SW480 (cell line): ENCODE measurements at regions not wholly inside any gene's neighbourhood (a gene's known extent, or its start where the extent isn't known, plus 50 kb on each side); places are given as distances from the start of the nearest gene placed in this dataset.
A peak's percentile ranks its signal among the peaks of the same experiment; 100 is the strongest.

Experiments used
- DNase-seq: peaks from one replicate; pipeline ENCODE4 v3.0.0-alpha.2; 2016; ENCODE audit warnings: low spot score

DNA sequence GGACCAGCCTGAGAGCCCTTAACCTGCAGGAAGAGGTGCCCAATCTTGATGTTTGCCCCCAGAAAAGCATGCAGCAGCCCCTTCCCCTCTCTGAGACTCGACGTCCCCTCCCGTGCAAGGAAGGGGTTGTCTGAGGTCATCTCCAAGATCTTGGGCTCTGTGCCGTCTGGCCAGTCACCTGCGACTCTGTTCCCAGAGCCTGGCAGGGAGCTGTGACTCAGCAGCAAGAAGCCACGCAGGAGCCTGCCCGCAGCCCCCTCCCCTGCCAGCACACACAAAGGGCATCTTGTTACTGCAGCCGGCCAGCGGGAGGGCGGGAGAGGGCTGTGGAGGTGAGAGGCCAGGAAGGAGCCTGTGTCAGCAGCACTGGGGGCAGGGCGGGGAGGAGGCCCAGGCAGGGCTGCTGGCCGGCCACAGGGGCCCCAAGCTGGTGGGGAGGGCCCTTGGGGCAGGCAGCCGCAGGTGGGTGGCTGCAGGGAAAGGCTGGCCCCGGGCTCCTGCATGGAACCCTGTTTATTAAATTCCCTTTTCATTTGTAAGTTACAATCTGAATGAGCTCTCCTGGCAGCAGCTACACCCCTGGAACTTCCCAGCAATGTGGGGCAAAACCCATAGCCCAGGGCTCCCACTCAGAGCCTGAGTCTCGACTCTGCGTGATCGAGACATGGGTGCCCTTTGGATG is 103.7 kb upstream of the ZMIZ1 start:
- peak; percentile 91 for DNase-seq

DNA sequence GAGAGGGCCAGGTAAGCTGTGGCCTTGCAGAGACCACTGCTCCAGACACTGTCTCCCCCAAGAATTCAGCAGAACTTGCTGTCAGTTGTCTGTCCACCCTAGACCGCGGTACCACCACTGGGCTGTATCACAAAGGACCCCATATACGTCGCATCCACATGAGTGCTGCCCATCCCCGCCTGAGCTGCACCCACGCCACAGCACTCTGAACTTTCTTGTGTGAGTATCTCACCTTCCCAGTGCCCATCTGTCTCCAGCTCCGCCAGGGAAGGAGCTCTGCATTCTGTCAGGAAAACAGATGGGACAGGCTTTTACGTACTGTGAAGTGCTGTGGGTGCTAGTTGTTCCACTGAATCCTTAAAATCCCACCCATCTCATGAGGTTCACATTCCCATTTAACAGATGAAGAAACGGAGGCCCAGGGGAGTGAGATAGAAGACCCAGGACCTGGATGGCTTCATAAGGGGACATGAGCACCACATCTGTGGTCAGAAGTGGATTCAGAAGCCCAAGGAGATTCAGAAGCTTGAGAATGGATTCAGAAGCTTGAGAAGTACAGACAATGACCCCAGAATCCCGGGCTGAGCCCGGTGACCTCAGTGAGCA is 102.5 kb upstream of the ZMIZ1 start:
- no peak for DNase-seq

DNA sequence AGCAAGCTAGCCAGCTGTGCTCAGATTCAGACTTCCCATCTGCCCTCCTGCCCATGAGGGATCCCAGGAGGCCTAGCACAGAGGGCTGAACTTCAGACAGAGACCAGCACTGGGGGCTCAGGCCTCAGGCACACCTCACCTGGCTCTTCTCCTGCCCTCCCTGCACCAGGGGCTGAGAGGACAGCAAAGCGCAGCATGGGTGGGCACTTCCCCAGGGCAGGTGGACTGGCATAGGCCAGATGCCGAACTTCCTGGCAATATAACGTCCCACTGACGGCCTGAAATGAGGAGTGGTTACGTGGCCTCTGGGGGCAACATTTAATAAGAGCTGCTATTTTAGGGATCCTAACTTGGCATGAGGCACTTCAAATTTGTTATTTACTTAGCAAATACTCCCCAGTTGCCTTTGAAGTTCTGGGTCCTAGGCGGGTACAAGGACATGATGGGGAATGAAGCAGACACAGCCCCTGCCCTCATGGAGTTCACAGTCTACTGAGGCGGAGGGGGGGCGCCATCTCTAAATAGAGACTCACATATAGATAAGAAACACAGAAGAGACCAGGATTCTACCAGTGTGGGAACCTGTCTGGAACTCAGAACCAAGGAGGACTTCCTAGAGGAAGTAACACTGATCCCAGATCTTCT is 101.8 kb upstream of the ZMIZ1 start:
- no peak for DNase-seq

DNA sequence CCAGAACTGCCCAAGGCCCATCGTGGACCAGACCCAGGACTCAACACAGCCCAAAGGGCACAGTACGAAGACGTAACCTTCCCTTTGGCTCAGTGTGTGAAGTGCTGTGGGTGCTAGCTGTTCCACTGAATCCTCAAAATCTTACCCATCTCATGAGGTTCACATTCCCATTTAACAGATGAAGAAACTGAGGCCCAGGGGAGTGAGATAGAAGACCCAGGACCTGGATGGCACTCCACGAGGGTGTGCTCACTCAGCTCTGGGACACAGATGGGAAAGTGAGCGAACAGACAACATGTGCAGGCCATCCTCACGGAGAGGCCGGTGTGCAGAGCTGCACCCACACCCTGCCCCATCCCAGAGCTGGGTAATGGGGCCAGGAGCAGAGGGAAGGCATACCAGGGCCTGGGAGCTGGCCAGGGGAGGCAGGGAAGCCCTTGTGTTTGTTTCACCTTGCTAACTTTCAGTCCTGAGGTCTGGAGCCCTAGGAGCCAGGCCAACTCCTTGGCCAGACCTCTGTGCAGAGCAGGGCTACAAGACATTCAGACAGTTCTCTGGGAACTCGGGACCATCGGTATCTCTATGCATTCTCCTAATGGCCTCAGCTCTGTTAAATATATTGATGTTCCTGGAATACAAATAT is 100.3 kb upstream of the ZMIZ1 start:
- no peak for DNase-seq

DNA sequence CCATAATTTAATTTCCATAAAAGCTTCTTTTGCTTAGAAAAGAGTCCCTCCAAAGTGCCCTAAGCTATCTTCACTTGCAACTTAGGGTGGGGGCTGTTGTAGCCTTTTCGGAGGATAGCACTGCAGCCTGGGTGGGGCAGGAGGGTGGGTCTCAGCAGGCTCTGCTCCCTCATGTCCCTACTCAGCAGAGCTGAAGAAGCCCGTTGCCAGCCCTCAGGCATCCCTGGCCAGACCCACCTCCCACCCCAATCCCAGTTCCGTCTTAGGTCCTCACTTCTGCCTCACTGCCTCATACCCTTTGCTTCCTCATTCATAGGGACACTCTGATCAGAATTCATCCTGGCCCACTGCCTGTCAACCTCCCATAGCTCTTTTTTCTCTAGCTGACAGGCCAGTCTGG is 99.8 kb upstream of the ZMIZ1 start:
- DNase-seq, result no peak

DNA sequence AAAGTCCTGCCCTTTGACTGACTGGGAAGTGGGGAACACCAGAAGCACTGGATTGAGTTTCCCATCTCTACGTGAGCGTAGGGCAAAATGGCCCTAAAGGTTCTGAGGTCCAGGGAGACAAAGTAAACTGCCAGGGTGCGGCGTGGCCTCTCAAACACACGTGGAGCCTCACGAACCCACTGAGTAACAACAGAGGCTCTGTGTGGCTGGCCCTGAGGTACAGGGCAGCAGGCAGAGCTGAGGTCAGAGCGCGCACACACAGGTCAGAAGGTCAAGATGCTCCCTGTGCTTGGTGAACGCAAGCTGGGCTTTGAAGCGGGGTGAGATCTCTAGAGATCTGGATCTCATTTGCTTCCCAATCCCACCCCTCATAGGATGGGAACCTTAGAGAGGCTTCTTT is 99.0 kb upstream of the ZMIZ1 start:
- DNase-seq, result no peak

DNA sequence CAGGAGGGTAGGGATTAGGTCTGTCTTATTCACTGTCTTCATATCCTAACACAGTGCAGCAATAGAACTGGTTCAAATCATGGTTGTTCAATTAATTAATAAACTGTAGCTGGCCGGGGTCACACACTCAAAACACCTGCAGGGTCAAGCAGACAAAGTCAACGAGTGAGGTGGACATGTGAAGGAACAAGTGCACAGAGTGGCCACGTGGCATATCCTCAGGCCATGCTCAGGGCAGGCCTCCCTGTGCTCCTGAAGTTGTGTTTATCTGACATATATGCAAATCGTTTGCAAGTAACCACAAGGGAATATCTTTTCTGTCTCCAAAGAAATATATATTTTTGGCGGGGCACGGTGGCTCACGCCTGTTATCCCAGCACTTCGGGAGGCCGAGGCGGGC is 98.5 kb upstream of the ZMIZ1 start:
- no peak for DNase-seq

DNA sequence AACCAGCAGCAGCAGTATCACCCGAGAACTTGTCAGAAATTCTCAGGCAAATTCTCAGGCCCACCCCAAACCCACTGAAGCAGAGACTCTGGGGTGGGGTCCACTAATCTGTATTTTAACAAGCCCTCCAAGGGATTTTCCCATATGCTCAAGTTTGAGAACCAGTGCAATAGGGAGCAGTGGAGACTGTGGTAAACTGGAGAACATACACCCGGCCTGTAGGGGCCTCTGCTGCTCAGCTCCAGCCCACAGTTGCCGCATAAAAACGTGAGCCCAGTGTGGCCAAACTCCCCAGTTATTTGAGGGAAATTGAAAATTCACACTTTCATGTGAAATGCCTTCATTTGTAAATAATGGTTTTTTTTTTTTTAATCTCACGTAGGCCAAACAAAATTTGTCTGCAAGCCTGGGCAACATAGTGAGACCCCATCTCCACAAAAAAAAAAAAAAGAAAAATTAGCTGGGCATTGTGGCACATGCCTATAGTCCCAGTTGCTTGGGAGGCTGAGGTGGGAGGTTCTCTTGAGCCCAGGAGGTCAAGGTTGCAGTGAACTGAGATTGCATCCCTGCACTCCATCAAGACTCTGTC is 97.6 kb upstream of the ZMIZ1 start:
- DNase-seq, result no peak

DNA sequence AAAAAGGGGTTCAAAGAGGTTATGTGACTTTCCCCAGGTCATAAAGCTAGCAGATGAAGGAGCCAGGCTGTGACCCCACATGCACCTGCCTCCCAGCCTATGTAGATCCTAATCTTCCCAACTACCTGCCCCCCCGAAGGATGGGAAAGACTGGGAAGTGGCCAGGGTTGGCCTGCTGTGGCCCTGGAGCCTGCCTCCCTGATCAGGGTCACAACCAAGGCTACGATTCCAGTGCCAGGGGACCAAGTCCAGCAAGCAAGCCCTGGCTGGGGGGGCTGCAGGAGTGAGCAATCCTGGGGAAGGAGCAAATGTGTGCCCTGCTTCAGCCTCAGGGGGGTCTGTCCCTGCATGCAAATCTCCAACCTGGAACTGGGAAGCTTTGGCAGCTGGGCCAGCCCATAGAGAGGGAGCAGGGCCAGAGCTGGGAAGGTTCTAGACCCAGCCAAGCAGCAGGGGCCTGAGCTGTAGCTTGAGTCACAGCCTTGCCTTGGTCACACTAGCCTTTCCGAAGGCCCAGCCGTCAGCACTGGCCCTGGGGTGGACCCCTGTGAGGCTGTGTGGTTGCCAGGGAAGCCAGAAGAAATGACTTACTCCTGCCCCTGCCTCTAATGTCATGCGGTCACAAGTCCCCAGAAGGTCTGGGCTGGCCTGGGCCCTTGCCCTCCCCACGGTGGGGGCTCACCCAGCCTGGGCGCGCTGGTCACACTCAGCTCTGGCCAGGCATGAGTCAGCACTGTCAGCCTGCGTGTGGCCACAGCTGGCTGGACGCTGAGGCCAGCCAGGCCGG is 96.4 kb upstream of the ZMIZ1 start:
- DNase-seq, result peak; percentile 34

DNA sequence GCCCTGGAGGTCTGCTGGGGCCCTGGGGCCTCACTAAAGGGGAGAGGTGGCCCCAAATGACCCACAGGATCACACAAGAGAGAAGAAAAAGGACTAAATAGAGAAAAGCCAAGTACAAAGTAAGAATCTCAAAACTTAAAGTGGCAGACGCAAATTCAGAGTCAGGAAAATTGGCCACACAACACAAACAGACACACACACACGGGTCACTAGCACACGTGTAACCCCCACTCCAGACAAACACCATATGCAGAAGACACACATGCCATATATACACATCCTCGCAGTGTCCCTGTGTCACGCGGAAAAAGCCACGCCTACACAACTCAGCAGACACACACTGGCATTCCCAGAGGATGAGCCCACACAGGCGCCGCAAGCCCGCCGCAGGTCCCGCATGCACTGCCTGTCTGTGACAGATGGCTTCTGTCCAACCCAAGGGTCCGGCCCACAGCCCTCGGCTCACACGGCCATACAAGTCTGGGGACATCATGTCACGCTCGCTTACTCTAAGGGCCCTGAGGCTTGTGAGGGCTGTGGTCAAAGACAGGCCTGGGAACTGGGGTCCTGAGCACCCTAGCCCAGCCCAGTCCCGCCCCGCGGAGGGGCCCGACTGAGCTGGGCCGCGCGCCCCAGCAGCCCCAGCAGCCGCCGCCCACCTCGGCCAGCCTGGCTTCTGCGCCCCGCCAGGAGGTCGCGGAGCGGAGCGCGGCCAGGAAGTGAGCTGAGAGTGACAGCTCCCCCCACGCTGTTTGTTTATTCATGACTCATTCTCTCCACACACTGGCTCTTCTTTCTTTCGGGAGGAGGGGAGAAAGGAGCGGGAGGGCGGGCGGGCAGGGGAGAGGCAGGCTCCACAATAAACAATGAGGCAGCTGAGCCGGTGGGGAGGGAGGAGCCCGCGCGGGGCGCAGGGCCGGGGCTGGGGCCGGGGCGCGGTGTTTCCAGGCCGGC is 95.5 kb upstream of the ZMIZ1 start:
- DNase-seq, result peak; percentile 98

DNA sequence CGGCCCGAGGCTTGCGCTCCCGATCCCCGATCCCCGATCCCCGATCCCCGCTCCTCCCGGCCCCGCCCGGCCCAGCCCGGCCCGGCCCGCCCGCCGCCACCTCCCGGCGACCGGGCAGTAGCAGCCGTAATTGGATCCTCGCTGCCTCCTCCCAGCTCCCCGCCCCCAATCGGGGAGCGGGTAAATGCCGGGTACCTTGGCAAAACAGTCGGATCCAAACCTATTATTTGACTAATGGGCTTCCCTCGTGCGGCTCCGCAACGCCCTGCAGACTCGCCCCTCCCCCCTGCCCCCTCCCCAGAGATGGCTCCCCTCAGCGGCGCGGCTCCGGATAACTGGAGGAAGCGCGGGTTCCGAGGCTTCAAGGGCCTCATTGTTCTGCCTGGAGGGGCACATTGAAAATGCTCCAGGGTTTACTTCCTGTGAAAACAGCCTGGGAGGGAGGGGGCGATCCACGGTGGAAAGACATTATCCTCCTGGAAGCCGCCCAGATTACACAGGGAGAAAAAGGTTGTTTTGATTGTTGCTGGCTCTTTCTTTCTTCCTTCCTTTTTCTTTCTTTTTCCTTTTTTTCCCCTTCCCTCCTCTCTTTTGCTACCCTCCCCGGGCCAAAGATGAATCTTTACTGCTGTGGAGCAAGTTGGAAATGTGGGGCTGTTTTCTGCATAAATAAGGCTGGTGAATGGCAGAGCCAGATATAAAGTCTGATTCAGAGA is 94.7 kb upstream of the ZMIZ1 start:
- peak; percentile 86 for DNase-seq

DNA sequence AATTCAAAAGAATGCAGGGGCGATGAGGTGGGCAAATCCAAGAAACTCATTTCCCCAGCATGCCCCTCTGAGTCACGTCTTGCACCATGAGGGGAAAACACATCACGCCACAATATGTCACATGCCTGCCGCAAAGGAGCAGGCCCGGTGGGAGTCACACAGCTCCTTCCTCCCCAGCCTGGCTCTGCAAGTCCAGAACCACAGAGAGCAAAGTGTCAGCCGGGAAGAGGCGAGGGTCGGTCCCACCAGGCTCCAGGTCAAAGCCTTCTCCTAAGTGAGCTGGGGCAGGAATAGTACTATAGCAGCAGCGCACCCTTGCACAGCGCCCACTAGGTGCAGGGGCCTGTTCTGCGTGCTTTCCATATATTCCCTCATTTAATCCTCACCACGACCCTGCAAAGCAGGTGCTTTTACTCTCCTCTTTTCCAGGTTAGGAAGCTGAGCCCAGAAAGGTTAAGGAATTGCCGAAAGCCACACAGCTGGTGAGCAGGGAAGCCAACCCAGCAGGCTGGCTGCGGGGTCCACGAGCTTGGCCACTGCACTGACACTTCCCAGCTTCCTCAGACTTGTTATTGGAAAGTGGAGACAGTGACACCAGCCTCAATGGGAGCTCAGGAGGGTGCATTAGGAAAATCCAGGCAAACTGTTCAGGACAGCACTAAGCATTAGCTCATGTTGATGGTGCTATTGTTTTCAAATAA is 94.0 kb upstream of the ZMIZ1 start:
- DNase-seq, result peak; percentile 81

DNA sequence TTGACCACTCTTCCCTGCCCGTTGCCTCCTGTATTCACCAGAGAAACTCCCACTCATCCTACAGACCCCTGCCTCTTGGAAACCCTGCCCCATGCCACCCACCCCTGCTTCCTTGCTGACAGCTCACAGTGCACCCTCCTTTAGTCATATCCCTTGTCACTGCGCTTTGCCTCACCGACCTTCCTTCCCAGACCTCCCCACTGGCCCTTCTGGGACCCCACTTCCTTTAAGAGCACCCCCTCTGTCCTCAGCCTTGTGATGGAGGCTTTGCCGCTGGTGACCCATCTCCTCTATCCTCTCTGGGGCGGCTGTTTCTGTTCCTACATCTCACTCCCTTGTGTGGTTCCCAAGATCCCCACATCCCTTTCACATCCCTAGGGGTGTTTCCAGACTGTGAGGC is 92.8 kb upstream of the ZMIZ1 start:
- DNase-seq, result no peak

DNA sequence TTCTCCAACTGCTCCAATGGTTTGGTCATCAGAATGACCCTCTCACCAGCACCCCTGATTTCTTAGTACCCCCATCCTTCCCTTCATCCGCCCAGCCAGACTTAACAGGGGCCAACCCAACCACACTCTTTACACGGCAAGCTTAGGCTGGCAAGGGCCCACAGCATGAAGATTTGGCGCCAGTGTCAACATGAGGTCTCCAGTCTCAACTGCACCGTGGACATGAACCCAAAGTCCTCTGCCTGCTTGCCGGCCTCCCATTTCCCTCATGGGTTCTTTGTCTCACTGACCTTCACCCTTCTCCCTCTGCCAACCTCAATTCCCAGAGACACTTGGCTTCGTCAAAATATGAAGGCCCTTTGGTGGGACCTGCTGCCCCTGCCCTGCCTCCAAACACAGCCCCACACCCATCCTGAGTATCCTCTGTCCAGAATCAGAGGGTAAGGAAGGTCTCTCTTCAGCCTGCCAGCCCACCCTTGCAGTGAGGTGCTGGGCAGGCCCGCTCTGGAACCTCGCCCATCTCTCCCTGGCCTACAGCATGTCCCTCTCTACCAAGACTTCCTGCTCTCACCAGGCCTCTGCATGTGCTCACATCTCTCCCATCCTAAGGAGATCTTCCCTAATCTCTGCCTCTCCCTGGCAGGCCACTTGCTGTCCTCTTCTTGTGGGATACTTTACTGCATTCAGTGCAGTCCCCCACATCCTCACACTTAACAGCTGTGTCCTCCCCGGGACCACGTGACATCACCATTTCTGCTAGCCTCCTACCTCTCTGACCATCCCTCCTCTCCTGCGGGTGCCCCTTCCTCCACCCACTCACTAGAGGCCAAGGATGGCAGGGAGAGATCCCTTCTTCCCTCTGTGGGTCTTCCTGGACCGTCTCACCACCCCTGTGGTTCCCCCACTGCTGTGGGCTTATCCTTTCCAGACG is 91.7 kb upstream of the ZMIZ1 start:
- no peak for DNase-seq

DNA sequence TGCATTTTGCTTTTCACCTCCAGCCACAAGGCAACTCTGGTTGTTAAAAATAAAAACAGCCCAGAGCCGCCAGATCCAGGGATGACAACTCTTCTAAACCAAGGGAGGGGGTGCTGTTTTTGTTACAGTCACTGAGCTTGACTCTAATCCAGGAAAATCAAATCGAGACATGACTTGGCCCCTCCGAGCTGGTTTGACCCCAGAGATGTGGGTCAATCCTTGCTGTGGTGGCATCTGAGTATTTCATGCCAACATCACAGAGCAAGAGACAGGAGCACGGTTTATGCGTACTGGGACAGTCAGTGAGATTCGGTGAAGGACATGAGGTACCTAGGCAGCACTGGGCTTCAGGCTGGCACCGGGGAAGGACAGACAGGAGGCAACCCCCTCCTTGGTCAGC is 88.8 kb upstream of the ZMIZ1 start:
- no peak for DNase-seq

DNA sequence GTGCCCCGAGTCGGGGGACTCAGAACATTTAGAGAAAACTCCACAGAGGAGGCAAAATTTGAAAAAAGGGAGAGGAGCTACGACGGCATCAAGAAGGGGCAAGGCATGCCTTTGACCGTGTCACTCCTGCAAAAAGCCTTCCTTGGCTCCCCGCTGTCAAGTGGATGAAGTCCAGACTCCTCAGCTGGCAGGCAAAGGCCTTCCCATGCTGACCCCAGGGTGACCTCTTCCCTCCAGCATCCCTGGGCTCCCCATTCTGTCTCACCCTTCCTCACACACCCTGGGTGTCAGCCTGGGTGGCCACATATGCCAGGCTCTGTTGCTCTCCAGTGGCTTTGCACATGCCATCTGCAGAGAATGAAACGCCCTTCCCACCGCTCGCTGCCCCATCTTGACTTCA is 88.4 kb upstream of the ZMIZ1 start:
- DNase-seq, result no peak

DNA sequence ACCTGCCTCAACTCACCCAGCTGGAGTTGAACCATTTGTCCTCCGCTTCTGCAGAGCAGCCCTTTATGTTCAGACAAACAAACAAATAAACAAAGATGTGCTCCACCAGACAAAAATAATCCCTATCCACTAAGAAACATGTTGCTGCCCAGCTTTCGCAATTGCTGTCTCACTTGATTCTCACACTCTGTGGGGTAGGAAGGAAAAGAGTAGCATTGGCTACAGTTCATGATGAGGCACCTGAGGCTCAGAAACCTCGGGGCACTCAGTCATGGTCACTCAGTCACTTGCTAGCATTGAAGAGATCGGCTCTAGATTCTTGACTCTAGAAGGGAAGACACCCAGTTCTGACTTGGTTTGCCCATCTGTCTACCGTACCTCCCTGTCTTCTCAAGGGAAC is 88.0 kb upstream of the ZMIZ1 start:
- DNase-seq, result no peak

DNA sequence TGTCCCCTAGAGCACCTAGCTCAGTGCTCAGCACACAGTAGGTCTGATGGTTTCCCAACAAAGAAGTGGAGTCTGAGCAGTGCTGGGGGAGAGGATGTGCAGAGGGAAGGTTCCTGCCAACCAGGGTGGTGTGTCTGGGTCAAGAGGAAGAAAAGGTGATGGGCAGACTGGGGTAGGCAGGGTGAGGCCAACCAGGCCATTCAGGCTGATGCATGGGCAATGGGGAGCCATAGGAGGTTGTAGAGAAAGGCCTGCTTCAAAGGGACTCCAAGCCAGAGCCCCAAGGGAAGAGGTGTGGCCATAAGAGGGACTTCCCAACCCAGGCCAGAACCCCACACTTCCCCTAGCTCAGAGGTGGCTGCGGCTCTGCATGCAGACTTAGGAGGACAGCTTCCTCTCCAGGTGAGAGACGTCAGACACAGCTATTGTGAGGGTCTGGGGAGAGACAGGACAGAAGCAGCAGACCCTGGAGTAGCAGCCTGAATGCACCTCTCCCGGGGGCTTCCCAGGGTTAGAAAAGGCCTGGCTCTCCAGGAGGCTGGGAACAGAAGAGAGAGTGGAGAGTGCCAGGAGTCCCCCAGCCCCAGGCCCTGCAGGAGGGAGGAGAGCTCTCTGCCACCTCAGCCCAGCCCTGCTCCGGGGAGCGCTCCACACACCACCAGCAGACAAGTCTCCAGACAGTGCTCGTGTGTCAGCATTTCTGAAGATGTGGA is 87.4 kb upstream of the ZMIZ1 start:
- DNase-seq, result no peak
